ENCODE measurements at regions not wholly inside any gene's neighbourhood (a gene's known extent, or its start where the extent isn't known, plus 50 kb on each side); places are given as distances from the start of the nearest gene placed in this dataset.

GRCh38 chr13:64959276-64959675, 2270.9 kb downstream of the PCDH9 start:
- H3K4me3 ChIP-seq (ENCODE audit: low read length), result no peak overlapping the region
- no peak for DNase-seq (ENCODE audit: low read depth, low spot score)

GRCh38 chr13:64958106-64958505, 2272.0 kb downstream of the PCDH9 start:
- no peak for DNase-seq (ENCODE audit: low read depth, low spot score)
- H3K4me3 ChIP-seq (ENCODE audit: low read length), result no peak overlapping the region

GRCh38 chr13:64938660-64939059, 2291.5 kb downstream of the PCDH9 start:
- DNase-seq (ENCODE audit: low read depth, low spot score), result no peak
- no peak overlapping the region for H3K4me3 ChIP-seq (ENCODE audit: low read length)

- no peak overlapping the region for H3K4me3 ChIP-seq (ENCODE audit: low read length)
- no peak for DNase-seq (ENCODE audit: low read depth, low spot score)
Observed at GRCh38 chr13:64937302-64937701, 2292.8 kb downstream of the PCDH9 start.

GRCh38 chr13:64936879-64937278, 2293.3 kb downstream of the PCDH9 start:
- DNase-seq (ENCODE audit: low read depth, low spot score), result no peak
- H3K4me3 ChIP-seq (ENCODE audit: low read length), result no peak overlapping the region

- H3K4me3 ChIP-seq (ENCODE audit: low read length), result no peak overlapping the region
- no peak for DNase-seq (ENCODE audit: low read depth, low spot score)
Observed at GRCh38 chr13:64935441-64935840, 2294.7 kb downstream of the PCDH9 start.

- no peak for DNase-seq (ENCODE audit: low read depth, low spot score)
- H3K4me3 ChIP-seq (ENCODE audit: low read length), result no peak overlapping the region
Observed at GRCh38 chr13:64934569-64935362, 2295.4 kb downstream of the PCDH9 start.

GRCh38 chr13:64930636-64931035, 2299.5 kb downstream of the PCDH9 start:
- H3K4me3 ChIP-seq (ENCODE audit: low read length), result no peak overlapping the region
- no peak for DNase-seq (ENCODE audit: low read depth, low spot score)

- DNase-seq (ENCODE audit: low read depth, low spot score), result no peak
- H3K4me3 ChIP-seq (ENCODE audit: low read length), result no peak overlapping the region
Observed at GRCh38 chr13:64928696-64929499, 2301.2 kb downstream of the PCDH9 start.

- H3K4me3 ChIP-seq (ENCODE audit: low read length), result no peak overlapping the region
- no peak for DNase-seq (ENCODE audit: low read depth, low spot score)
Observed at GRCh38 chr13:64925727-64926126, 2304.4 kb downstream of the PCDH9 start.

- no peak for DNase-seq (ENCODE audit: low read depth, low spot score)
- no peak overlapping the region for H3K4me3 ChIP-seq (ENCODE audit: low read length)
Observed at GRCh38 chr13:64925284-64925683, 2304.9 kb downstream of the PCDH9 start.

- H3K4me3 ChIP-seq (ENCODE audit: low read length), result no peak overlapping the region
- DNase-seq (ENCODE audit: low read depth, low spot score), result no peak
Observed at GRCh38 chr13:64924401-64924800, 2305.7 kb downstream of the PCDH9 start.

- no peak for DNase-seq (ENCODE audit: low read depth, low spot score)
- H3K4me3 ChIP-seq (ENCODE audit: low read length), result no peak overlapping the region
Observed at GRCh38 chr13:64917566-64917965, 2312.6 kb downstream of the PCDH9 start.

GRCh38 chr13:64912141-64912540, 2318.0 kb downstream of the PCDH9 start:
- H3K4me3 ChIP-seq (ENCODE audit: low read length), result no peak overlapping the region
- DNase-seq (ENCODE audit: low read depth, low spot score), result no peak

GRCh38 chr13:64910096-64910495, 2320.0 kb downstream of the PCDH9 start:
- no peak overlapping the region for H3K4me3 ChIP-seq (ENCODE audit: low read length)
- no peak for DNase-seq (ENCODE audit: low read depth, low spot score)

- no peak overlapping the region for H3K4me3 ChIP-seq (ENCODE audit: low read length)
Observed at GRCh38 chr13:64909184-64909583, 2321.0 kb downstream of the PCDH9 start.

GRCh38 chr13:64900039-64900438, 2330.1 kb downstream of the PCDH9 start:
- no peak overlapping the region for H3K4me3 ChIP-seq (ENCODE audit: low read length)
- DNase-seq (ENCODE audit: low read depth, low spot score), result no peak

More at GRCh38 chr13:64909184-64909583, 2321.0 kb downstream of the PCDH9 start:
- DNase-seq (ENCODE audit: low read depth, low spot score), result no peak

- H3K4me3 ChIP-seq (ENCODE audit: low read length), result no peak overlapping the region
- no peak for DNase-seq (ENCODE audit: low read depth, low spot score)
Observed at GRCh38 chr13:64884976-64885375, 2345.2 kb downstream of the PCDH9 start.

- no peak for DNase-seq (ENCODE audit: low read depth, low spot score)
- H3K4me3 ChIP-seq (ENCODE audit: low read length), result no peak overlapping the region
Observed at GRCh38 chr13:64877176-64877575, 2353.0 kb downstream of the PCDH9 start.

- DNase-seq (ENCODE audit: low read depth, low spot score), result no peak
- no peak overlapping the region for H3K4me3 ChIP-seq (ENCODE audit: low read length)
Observed at GRCh38 chr13:64871742-64872141, 2358.4 kb downstream of the PCDH9 start.

All from Jurkat, Clone E6-1 (cell line).